GM19043 (cell line): ENCODE measurements at regions not wholly inside any gene's neighbourhood (a gene's known extent, or its start where the extent isn't known, plus 50 kb on each side); places are given as distances from the start of the nearest gene placed in this dataset.

Experiments
- ATAC-seq: cut with Tn5 transposase; IDR thresholded peaks from one replicate; pipeline ENCODE4 v1.9.1; 2021; ENCODE audit warnings: low read depth; ENCODE audit not compliant: unreplicated experiment

DNA sequence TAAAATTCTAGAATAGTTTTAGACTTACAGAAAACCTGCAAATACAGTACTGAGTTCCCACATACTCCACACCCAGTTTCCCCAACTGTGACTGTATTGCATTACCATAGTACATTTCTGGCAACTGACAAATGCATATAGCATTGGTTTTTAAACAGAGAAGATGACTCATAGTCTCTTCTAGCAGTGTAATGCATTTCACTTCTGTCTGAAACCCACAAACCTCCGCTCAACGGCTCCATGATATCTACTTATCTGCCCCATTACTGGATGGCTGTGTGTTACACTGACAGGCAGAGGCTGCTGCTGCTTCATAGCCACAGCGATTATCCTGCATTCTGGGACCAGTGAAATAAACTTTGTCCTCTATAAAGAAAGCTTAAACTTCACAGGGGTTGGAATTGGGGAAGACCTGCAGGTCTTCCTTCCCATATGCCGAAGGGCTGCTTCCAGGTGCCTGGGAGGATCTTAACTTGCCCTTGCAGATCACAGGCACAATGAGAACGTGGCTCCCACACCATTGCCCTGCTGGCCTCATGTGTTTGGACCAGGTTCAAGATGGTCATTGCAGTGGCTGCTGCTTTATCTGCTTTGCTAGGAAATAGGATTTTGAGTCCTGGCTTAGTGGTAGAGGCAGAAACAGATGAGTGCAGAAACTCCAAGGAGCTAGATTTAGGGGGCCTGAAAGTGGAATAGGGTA, 742.6 kb upstream of the HS6ST1 start:
- no peak for ATAC-seq

DNA sequence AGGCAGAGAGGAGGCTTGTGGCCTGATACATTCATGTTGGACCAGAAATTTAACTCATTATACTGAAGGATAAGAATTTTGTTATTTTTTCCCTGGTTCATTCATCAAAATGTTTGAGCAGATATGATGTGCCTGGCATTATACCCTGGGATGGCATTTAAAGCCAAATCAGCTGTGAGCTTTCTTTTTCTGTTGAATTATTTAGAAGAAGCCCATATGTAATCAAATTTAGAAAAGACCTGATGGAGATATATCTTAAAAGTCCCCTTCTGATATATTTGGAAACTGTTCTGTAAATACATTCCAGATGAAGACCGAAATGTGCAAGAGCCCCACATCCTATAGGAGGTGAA, 743.1 kb upstream of the HS6ST1 start:
- no peak for ATAC-seq

DNA sequence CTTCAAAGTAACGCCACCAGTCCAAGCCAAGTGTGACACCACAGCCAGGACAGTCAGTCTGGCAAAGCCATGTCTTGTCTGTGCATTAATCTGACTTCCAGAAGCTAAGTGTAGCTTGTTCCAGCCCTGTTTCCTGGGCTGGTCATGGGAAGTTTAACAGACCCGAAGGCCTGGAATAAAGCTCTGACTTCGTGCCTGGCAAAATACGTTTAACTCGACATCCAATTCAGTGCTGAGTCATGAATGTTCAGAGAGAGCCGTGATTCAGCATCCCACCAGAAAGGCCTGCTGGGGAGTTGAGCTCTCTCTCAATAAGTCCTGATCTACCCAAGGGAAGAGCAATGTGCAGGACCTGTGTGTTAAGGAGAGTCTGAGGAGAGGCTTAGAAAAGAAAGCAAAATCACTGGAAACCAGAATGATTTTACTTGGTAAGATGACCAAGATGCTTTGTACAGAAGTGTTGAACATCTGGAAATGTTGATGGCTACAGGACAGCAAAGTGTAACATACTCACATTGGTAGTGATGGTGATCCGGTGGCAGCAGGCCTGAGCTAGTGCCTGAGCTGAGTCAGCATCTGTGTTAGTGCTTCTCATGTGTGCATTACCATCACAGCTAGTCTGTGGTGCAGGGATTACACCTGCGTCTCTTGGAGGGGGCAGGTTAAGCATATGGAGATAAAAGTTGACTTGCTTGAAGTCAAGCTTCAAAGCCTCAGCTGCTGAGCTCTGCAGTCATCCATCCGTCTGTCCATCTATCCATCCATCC, 743.7 kb upstream of the HS6ST1 start:
- ATAC-seq = no peak

DNA sequence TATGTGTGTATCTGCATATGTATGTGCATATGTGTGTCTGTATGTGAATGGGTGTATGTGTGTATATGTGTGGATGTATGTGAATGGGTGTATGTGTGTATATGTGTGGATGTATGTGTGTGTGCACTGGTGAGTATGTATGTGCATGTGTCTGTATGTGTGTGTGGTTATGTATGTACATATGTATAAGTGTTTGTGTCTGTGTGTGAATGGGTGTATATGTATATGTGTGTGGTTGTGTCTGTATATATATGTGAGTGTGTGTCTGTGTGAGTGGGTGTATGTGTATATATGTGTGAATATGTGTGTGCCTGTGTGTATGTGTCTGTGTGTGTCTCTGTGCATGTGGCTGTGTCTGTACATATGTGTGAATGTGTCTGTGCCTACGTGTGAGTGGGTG, 748.4 kb upstream of the HS6ST1 start:
- ATAC-seq = no peak

DNA sequence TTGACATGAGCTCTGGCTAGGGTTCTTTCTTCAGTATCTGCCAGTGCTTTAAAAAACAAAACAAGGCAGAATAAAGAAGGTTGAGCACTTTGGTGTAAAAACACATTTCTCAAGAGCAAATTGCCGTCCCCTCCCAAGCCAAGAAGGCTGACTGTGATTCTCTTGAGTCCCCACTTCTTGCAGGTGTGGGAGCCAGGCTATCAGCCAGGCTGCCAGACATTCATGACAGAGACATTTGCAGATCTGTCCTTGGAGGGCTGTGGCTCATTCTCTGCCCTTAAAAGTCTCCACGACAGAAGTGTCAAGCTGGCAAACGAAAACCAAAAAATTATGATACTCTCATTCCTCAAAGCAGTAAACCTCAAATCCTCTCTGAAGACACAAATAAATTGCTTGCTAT, 749.3 kb upstream of the HS6ST1 start:
- no peak for ATAC-seq

DNA sequence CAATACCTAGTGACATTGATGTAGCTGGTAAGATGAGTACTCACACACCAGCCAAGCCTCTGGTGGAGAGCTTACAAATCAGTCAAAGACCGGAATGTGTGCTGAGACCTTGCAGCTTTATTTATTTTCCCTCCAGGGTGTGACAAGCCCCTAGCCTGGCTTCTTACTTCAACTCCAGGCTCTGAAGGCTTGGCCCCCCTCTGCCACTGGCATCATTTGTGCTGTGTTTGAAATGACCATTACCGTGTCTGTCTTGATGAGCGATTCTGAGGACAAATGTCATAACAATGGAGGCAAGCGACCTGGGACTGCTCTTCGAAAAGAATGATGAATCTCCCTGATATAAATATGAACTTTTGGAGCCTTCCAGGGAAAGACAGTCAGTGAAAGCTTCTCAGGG, 749.9 kb upstream of the HS6ST1 start:
- no peak for ATAC-seq

DNA sequence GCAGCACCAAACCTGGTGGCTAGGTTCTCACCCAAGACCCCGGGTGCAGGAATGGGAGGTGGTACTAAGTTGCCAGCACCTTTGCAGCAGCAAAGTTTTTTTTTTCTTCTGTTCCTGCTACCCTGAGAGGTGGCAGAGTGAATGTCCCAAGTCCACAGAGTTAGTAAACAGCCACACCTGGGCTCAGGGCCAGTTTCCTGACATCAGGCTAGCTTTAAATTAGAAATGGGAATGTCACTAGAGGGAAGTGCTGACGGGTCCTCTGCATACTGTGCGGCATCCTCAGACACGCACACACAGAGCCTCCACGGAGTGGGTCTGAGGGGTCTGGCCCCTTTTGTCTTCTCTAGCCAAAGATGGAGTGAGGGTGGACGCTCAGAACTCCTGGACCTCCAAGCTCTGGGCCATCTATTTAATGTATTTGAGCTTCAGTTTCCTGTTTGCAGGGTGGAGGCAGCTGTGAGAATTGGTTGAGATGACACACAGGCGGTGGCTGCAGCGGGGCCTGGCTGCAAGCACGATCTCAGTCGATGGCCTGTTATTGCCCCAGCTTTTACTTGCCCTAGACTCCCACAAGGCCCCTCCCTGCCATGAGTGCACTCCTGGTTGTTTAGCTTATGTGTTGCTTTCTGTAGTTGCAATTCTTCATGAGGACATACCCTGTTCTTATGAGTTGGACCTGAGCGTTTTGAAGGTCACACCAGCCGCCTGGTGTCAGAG, 751.4 kb upstream of the HS6ST1 start:
- ATAC-seq = no peak

DNA sequence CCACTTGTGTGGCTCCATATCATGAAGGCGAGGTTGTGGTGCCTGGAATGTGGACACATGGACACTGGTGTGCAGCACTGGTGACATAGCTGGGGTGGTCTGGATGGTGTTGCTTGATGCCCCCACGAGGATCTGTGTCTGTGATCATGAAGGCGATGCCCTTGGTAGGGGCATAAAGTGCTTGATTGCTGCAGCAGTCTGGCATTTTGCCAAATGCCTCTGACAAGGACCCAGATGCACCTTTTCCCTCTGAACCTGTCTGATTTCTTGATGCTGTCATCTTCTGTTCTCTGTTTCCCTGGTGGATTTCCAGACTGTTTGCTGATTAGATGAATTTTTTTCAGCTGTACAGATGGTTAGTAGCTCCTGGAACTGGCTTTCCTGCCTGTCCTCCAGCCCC, 752.0 kb upstream of the HS6ST1 start:
- ATAC-seq = no peak

DNA sequence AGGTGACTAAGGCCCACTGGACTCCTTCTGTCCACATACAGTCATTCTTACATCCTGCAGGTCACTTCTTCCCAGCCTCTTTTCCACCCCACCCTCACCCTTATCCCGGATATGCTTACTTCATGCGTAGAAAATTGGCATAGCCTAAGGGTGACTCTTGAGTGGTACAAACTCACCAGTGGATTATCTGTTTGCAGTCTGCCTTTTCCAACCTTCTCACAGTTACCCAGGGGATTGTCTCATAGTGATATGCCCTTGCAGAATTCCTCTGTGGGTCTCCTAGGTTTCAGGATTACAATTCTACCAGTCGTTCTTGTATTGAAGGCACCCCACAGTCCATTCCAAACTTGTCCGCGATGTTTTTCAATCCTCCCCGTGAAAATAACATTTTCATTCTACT, 752.9 kb upstream of the HS6ST1 start:
- no peak for ATAC-seq

DNA sequence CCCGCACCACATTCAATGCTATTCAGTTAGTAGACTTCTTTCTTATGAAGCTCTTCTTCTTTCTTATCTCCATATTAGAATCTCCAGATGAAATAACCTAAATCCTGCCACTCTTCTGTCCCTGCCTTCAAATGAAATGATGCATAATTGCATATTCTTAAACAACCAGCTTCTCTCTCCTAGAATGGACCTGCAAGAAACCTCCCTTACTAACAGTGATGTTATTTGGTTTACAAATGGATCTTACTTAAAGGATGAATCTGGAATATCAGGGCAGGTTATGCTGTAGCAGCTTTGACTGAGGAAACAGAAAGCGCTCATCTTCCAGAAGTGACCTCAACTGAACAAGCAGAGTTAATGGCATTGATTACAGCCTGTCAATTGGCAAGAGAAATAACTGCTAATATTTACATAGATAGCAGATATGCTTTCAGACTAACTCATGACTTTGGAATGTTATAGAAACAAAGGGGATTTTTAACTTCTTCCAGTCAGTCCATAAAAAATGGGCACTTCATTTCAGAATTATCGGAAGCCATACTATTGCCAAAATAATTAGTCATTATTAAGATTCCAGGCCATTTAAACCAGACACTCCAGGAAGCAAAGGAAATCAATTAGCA, 755.7 kb upstream of the HS6ST1 start:
- ATAC-seq = no peak

DNA sequence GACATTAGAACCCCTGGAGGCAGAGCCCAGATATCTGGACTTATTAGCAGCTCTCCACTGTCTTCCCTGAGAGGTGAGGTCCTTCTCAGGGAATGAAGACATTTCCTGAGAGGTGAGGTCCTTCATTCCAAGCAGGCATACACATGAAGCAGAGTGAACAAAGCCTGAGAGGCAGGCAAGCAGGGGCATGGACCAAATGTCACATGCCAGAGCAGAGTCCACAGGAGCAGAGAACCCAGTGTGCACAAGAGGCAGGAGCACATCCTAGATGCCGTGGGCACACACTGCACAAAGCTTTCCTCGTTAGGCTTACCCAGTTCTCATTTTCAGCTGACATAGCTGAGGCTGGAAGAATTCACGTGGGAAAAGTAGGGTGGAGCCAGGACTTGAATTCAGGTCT, 759.9 kb upstream of the HS6ST1 start:
- no peak for ATAC-seq

DNA sequence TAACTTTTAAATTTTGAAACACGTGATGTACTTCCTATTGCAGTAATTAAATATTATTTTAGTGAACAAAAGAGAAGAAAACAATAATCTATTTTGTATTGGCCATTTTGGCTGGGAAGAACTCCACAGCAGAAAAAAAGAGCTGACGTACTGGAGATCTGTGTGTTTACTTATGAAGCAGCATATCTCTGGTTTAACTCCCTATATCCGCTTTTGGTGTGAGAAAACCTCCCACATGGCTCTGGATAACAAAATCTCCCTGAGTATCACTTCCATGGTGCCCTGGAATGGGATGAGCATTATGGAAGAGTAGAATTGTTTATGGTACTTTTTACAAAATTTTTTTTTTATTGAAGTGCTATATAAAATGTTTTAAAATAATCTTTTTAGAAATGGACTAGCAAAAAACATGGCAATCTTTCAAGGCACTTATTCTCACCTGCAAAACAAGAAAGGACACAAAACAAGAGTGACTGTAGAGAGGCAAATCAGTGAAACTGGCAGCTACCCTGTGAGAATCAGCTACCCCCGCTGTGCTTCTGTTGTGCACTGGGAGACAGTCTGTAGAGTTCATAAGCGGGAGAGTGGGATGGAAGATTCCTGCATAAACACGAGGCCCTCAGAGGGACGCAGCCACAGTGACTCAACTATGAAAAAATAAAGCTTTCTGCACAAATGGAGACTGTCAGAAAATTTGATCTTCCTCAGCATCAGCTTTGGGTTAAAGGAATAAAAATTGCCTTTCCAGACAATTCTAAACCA, 762.2 kb upstream of the HS6ST1 start:
- no peak for ATAC-seq

DNA sequence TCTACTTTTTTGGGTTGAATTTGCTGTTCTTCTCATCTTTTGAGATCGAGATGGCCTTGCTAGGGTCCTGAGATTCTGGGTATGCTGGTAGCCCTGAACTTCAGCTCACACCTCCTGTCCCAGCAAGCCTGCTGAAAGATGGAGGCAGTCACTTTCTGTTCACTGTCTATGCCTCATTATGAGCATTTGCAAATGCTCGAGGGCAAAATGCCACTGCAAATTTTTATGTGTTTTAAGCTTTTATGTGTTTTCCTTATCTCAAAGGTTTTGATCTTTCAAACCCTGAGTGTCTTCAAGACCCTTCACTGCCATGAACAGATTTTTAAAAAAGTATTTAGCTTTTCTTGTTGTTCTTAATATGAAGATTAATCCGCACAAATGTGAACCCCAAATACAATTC, 766.7 kb upstream of the HS6ST1 start:
- no peak for ATAC-seq

DNA sequence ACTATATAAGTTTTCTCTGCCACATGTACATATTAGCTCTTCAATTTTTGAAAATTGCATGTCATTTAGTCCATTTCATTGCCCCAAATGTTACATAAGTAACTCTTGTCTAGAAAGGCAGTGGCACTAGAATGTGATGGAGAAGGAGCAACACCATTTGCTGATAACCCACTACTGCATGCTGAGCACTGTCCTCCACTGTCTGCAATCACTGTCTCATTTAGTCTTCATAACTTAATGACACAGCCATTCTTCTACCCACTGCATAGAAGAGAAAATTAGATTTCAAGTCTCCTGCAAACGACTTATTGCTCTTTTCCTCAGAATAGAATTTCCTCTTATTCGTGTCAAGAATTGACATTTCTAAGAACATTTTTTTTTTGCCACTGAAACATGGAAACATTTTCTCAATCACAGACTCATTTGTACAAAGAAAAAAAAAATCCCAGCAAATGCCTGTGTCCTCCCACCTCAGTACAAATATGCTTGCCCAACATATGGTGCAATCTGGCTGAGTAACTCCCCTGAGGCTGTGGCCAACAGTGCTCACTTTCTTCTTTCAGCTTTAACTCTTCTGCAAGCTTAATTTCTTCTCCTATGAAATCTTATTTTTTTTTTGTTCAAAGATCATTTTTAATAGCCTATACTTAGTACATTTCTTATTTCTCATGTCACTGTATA, 768.6 kb upstream of the HS6ST1 start:
- no peak for ATAC-seq

DNA sequence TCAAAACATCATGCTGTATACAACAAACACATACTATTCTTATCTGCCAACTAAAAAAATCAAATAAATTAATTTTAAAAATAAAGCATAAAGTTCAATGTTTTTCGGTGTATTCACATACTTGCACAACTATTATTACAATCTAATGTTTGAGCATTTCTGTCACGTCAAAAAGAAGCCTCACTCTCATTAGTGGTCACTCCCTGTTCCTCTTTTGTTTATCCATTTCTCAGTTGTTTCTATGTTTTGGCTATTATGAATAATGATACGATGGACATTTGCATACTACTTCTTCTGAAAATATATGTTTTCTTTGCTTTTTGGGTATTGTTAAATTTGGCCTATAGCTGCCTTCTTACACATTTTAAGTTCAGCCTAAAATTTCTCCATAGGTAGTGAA, 773.0 kb upstream of the HS6ST1 start:
- no peak for ATAC-seq

DNA sequence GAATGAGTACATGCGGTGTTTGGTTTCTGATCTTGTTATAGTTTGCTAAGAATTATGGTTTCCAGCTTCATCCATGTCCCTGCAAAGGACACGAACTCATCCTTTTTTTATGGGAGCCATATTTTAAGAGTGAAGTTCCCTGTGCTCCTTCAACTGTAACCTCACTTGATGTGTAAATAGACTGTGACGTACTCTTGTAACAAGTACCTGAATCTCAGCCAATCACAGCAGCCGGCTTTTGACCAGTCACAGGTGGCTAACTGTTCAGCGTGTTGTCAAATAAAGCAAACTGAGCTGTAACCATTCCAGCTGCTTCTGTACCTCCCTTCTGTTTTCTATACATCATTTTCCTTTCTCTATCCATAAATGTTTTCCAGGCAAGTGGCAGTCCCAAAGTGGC, 774.3 kb upstream of the HS6ST1 start:
- ATAC-seq = no peak

DNA sequence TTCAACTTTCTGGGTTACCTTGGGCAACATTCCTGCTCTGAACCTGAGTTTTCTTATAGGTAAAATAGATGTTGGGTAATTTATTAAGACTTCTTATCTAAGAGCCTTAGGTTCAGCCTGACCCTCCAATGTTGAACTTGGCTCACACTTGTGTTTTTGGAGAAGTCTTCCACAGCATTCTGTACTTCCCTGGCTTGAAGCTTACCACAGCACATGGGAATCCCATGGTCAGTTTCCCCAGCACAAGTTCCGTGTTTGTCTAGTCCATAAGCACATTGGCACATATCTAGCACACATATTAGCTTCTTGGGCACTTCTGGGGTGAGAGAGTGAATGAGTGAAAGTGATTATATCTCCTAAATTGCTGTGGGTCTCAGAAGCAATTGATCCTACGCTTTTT, 782.5 kb upstream of the HS6ST1 start:
- no peak for ATAC-seq

DNA sequence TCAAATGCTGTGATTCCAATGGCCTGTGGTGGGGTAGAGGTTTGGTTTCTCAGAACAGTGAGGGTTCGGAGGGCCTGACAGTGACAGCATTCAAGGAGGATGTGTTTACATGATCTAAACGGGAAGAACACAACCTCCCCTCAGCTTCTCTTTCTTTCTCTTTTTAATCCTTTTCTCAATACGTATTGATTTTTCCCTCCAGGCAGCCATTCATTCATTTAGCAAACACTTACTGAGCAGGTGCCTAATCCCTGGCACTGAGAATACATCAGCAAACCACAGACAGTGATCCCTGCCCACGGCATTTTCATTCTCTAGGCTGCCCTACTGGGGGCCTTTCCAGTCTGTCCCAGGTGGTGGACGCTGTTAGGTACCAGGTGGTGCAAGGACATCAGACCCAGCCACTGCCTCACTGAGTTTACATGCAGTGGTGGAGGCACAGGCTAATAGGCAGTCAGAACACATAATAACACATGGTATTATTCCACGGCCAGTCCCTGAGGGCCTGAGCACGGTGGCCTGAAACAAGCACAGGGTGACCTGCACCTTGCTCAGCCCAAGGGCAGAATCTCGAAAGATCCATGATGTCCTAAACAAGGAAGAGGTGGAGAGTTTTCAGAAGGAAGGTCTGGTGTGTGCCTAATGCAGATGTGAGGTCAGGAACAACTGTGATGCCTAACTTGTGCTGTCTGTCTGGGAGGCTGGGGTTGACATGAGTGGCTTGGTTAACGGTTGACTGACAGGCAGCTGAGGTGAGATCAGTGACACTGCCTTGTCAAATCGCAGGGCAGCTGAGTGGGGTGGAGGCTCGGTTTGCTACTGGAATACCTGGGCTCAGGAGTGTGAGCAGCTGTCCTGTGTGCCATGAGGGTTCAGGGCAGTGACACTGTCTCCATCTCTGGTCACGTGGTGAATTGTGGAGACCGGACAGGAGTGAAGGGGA, 785.5 kb upstream of the HS6ST1 start:
- no peak for ATAC-seq

DNA sequence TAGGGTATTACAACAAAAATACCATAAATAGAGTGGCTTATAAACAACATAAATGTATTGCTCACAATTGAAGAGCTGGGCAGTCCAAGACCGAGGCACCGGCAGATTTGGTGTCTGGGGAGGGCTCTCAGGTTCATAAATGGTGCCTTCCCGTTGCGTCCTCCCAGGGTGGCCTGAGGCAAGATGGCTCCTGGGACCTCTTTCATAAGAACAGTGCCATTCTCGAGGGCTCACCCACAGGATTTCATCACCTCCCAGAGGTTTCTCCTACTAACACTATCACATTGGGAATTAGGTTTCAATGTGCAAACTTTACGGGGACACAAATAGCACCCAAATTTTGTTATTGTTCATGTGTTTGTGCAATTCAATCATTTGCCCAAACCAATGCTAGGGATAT, 793.5 kb upstream of the HS6ST1 start:
- ATAC-seq = no peak
